Keratinocyte (primary cell): ENCODE measurements at regions not wholly inside any gene's neighbourhood (a gene's known extent, or its start where the extent isn't known, plus 50 kb on each side); places are given as distances from the start of the nearest gene placed in this dataset.

ENCODE experiments used
- DNase-seq: peaks from one replicate; pipeline ENCODE4 v3.0.0-alpha.2; 2011; ENCODE audit warnings: low read depth, missing footprints, low spot score
- FAIRE-seq: peaks from 2 replicates; lab custom pipeline; 2011; peaks lifted over from hg19 to GRCh38; lab: Jason Lieb, UNC
- H2AFZ ChIP-seq: 2 replicates; pipeline ENCODE4 v1.6.0; 2012; ENCODE audit warnings: low read length, control low read depth, inconsistent platforms; ENCODE audit not compliant: control insufficient read depth
- H3K27ac ChIP-seq: 2 replicates; pipeline ENCODE4 v1.5.1; 2011; ENCODE audit warnings: low read length; ENCODE audit not compliant: control insufficient read depth, insufficient read depth
- H3K27me3 ChIP-seq: 3 replicates; pipeline ENCODE4 v1.6.0; 2011; ENCODE audit warnings: low read length; ENCODE audit not compliant: control insufficient read depth, insufficient read depth; ENCODE audit errors: extremely low read depth
- H3K36me3 ChIP-seq, 2 experiments: 2 replicates in 1 of 2; 3 replicates in 1 of 2; pipeline ENCODE4 v1.5.1; 2011; ENCODE audit warnings: low read length in 2 of 2, mild to moderate bottlenecking in 1 of 2; ENCODE audit not compliant: control insufficient read depth in 2 of 2, insufficient read depth in 2 of 2; ENCODE audit errors: extremely low read depth in 1 of 2
- H3K4me1 ChIP-seq: 3 replicates; pipeline ENCODE4 v1.5.1; 2011; ENCODE audit warnings: low read length; ENCODE audit not compliant: control insufficient read depth, insufficient read depth; ENCODE audit errors: extremely low read depth
- H3K4me2 ChIP-seq: 3 replicates; pipeline ENCODE4 v1.6.0; 2011; ENCODE audit warnings: low read depth, low read length; ENCODE audit not compliant: control insufficient read depth, insufficient read depth; ENCODE audit errors: extremely low read depth
- H3K4me3 ChIP-seq, 3 experiments: fragments of 200-600 bp in 1 of 3; sonication (generic) in 1 of 3; 2 replicates in 2 of 3; 3 replicates in 1 of 3; pipeline ENCODE4 v1.5.1; 2011 to 2016; ENCODE audit warnings: low read length in 3 of 3, mild to moderate bottlenecking in 3 of 3, control low read depth in 2 of 3, inconsistent platforms in 1 of 3, low read depth in 1 of 3, mixed read lengths in 1 of 3, mixed run types in 1 of 3, moderate library complexity in 1 of 3; ENCODE audit not compliant: control insufficient read depth in 2 of 3, insufficient read depth in 2 of 3; ENCODE audit errors: extremely low read depth in 1 of 3
- H3K79me2 ChIP-seq: 2 replicates; pipeline ENCODE4 v1.6.0; 2012; ENCODE audit warnings: low read length; ENCODE audit not compliant: control insufficient read depth, insufficient read depth
- H3K9ac ChIP-seq: 3 replicates; pipeline ENCODE4 v1.6.0; 2011; ENCODE audit warnings: low read length; ENCODE audit not compliant: control insufficient read depth, insufficient read depth; ENCODE audit errors: extremely low read depth
- H3K9me1 ChIP-seq: 3 replicates; pipeline ENCODE4 v1.6.0; 2011; ENCODE audit warnings: low read length; ENCODE audit not compliant: control insufficient read depth, insufficient read depth; ENCODE audit errors: extremely low read depth
- H3K9me3 ChIP-seq: 2 replicates; pipeline ENCODE4 v1.5.1; 2012; ENCODE audit warnings: low read depth, low read length; ENCODE audit not compliant: control insufficient read depth
- H4K20me1 ChIP-seq: 3 replicates; pipeline ENCODE4 v1.6.0; 2011; ENCODE audit warnings: low read length; ENCODE audit not compliant: control insufficient read depth, insufficient read depth; ENCODE audit errors: extremely low read depth
- EZH2 ChIP-seq: IDR thresholded peaks from one replicate; pipeline ENCODE4 v1.6.1; 2012; ENCODE audit warnings: inconsistent platforms, mild to moderate bottlenecking, low read length, moderate library complexity
- dilution Hi-C: fragments of 300-500 bp; cut with MboI; formaldehyde crosslinking; loops from one replicate; pipeline ENCODE4 v1.7.0; 2020; ENCODE audit warnings: low sequenced_read_pairs; ENCODE audit not compliant: extremely low pct_ligation_motif_present
- TF ChIP-seq, protein P1 (sequence below), 3 experiments: IDR thresholded peaks in 1 of 3; conservative IDR thresholded peaks in 1 of 3; optimal IDR thresholded peaks in 1 of 3; 2 replicates in 2 of 3; 3 replicates in 1 of 3; pipeline versions ENCODE3 to v1.5.1; 2011; ENCODE audit warnings: low read length in 3 of 3, mild to moderate bottlenecking in 3 of 3, moderate library complexity in 2 of 3, control low read depth in 1 of 3, inconsistent platforms in 1 of 3; ENCODE audit not compliant: insufficient read depth in 2 of 3; ENCODE audit errors: extremely low read depth in 1 of 3

DNA sequence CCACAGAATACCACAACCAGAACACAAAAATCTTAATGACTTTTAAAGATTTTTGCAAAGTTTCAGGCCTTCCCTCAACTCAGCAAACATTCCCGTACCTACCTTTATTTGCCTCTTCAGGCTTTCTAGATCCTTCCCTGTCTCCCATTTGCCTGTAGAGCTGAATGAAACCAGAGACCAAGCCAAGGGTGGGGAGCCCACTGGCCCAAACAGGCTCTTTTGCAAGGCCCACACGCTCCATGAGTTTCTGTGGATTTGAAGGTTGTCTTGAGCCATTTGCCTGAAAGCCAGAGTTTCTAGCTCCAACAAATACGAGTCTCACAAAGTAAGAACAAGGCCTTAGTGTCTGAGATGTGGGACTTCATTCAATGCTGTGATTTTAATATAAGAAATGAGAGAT, 107.8 kb downstream of the GAS1 start:
- FAIRE-seq (no peak), DNase-seq (no peak)
- Histone ChIP-seq H4K20me1 (no peaks in the 10 kb centered on the region), H2AFZ (no peak overlapping the region), H3K9me3 (no peaks in the 10 kb centered on the region), H3K4me1 (no peaks in the 10 kb centered on the region), H3K27ac (no peak overlapping the region), H3K27me3 (no peaks in the 10 kb centered on the region), H3K36me3 (no peaks in the 10 kb centered on the region), H3K9me1 (no peaks in the 10 kb centered on the region), H3K4me2 (no peak overlapping the region), H3K9ac (no peak overlapping the region), H3K4me3 (no peak overlapping the region), H3K79me2 (no peaks in the 10 kb centered on the region)
- TF ChIP-seq, protein P1, sequence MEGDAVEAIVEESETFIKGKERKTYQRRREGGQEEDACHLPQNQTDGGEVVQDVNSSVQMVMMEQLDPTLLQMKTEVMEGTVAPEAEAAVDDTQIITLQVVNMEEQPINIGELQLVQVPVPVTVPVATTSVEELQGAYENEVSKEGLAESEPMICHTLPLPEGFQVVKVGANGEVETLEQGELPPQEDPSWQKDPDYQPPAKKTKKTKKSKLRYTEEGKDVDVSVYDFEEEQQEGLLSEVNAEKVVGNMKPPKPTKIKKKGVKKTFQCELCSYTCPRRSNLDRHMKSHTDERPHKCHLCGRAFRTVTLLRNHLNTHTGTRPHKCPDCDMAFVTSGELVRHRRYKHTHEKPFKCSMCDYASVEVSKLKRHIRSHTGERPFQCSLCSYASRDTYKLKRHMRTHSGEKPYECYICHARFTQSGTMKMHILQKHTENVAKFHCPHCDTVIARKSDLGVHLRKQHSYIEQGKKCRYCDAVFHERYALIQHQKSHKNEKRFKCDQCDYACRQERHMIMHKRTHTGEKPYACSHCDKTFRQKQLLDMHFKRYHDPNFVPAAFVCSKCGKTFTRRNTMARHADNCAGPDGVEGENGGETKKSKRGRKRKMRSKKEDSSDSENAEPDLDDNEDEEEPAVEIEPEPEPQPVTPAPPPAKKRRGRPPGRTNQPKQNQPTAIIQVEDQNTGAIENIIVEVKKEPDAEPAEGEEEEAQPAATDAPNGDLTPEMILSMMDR (optimal IDR thresholded peaks at IDR 0.05 in 1 of 3, IDR thresholded peaks at IDR 0.05 in 1 of 3, conservative IDR thresholded peaks at IDR 0.05 in 1 of 3; ENCODE audit: extremely low read depth in 1 of 3, insufficient read depth in 2 of 3, low read length in 3 of 3) = no peak
- TF ChIP-seq EZH2 = no peak
- dilution Hi-C loops = no loop called here

DNA sequence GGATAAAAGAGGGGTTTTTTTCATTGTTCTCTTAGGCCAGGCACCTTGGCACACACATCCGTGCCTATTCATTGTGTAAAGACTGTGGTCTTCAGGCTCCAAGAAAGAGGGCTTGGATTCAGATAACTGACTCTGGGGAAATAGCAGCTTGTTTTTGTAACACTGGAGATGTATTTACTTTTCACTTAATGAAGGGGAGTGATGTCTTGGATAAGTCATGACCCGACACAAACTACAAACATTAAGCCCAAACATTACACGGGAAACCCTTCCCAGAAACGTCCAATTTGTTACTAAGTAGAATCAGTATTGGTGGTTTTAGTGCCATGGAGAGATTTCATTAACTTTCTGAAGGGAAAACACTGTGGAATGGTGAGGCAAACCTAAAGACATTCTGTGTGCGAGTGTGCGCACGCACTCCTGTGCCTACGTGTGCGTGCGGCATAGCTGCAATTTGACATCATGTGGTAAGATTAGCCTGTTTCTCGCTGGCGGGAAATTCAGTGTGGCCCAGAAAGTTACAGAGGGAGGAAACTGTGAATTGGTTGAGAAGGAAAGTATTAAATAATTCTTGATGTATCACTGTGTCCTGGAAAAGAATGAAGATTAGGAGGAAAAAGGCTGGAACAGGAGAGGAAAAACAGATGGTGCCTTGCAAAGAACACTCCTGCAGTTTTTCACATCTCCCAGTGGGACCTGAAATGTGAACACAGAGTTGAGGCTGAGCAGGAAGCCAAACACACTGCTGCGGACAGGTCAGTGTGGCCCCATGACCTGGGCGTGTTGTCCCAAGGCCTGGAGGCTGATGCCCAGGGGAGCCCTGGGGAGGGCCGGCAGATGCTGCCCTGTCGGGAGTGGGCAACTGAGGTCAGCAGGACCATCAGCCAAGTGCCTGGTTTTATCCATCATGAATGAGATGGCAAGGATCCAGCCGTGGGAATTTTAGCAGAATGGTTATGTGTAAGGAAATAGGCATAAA, 108.5 kb downstream of the GAS1 start:
- Histone ChIP-seq H3K9ac (no peak overlapping the region), H3K9me1 (no peaks in the 10 kb centered on the region), H2AFZ (no peak overlapping the region), H3K4me2 (no peak overlapping the region), H4K20me1 (no peaks in the 10 kb centered on the region), H3K4me3 (no peak overlapping the region), H3K27ac (no peak overlapping the region), H3K4me1 (no peaks in the 10 kb centered on the region), H3K9me3 (no peaks in the 10 kb centered on the region), H3K79me2 (no peaks in the 10 kb centered on the region), H3K27me3 (no peaks in the 10 kb centered on the region), H3K36me3 (no peaks in the 10 kb centered on the region)
- DNase-seq (no peak), FAIRE-seq (no peak)
- dilution Hi-C loops = no loop called here
- TF ChIP-seq, protein P1 (optimal IDR thresholded peaks at IDR 0.05 in 1 of 3, IDR thresholded peaks at IDR 0.05 in 1 of 3, conservative IDR thresholded peaks at IDR 0.05 in 1 of 3; ENCODE audit: extremely low read depth in 1 of 3, insufficient read depth in 2 of 3, low read length in 3 of 3) = no peak
- TF ChIP-seq EZH2 = no peak
